Esophagus (tissue), 2 donors: ENCODE measurements at regions not wholly inside any gene's neighbourhood (a gene's known extent, or its start where the extent isn't known, plus 50 kb on each side); places are given as distances from the start of the nearest gene placed in this dataset.

Source experiments
- H3K27ac ChIP-seq, 2 donors: one replicate each; pipeline ENCODE4 v1.5.1; 2013; ENCODE audit warnings: low read depth in 2 of 2, mild to moderate bottlenecking in 2 of 2, inconsistent platforms in 1 of 2, low read length in 1 of 2, moderate library complexity in 1 of 2
- H3K27me3 ChIP-seq, 2 donors: one replicate each; pipeline ENCODE4 v1.6.1; 2013; ENCODE audit warnings: low read length in 2 of 2, control low read depth in 1 of 2, mild to moderate bottlenecking in 1 of 2; ENCODE audit not compliant: insufficient read depth in 2 of 2, control insufficient read depth in 1 of 2
- H3K36me3 ChIP-seq, 2 donors: one replicate each; pipeline ENCODE4 v1.6.1; 2013; ENCODE audit warnings: low read length in 1 of 2; ENCODE audit not compliant: control insufficient read depth in 2 of 2, insufficient read depth in 2 of 2
- H3K4me1 ChIP-seq, 2 donors: one replicate each; pipeline ENCODE4 v1.6.1; 2013; ENCODE audit warnings: low read length in 1 of 2; ENCODE audit not compliant: control insufficient read depth in 2 of 2, insufficient read depth in 2 of 2
- H3K4me3 ChIP-seq, 2 donors: one replicate each; pipeline ENCODE4 v1.5.1; 2013; ENCODE audit warnings: low read length in 2 of 2, mild to moderate bottlenecking in 2 of 2, low read depth in 1 of 2, moderate library complexity in 1 of 2
- H3K9me3 ChIP-seq, 2 donors: one replicate each; pipeline ENCODE4 v1.6.1; 2013; ENCODE audit warnings: mild to moderate bottlenecking in 2 of 2, low read depth in 1 of 2, low read length in 1 of 2, moderate library complexity in 1 of 2; ENCODE audit not compliant: control insufficient read depth in 2 of 2, insufficient read depth in 1 of 2
- WGBS, 2 donors: extraction: QIAGEN DNeasy Blood & Tissue Kit; methylation state at CpG; one replicate each; pipeline ENCODE4 v1.1.7; 2013; 5-methylcytosine and 5-hydroxymethylcytosine counted together
- donor health status: healthy with polysubstance abuse.
- donor health status: Bipolar disorder and iron deficiency.

- Histone ChIP-seq H3K4me3 (no peak overlapping the region), H3K9me3 (peaks cover 0 to 3% of the 10 kb centered on the region in 2 donors)
- 60 to 66% methylated on average over 5 of the region's 5 CpGs for WGBS, 2 donors
These were observed 507.5 kb downstream of the EIPR1 start for GRCh38 chr2:2870106-2870505.

GRCh38 chr2:2869553-2869952 lies 508.1 kb downstream of the EIPR1 start:
- no peaks in the 10 kb centered on the region for H3K36me3 ChIP-seq
- H3K9me3 ChIP-seq, result peaks cover 0 to 3% of the 10 kb centered on the region in 2 donors
- no peak overlapping the region for H3K27ac ChIP-seq
- H3K27me3 ChIP-seq, result no peaks in the 10 kb centered on the region
- no peaks in the 10 kb centered on the region for H3K4me1 ChIP-seq
- H3K4me3 ChIP-seq, result no peak overlapping the region
- 73 to 75% methylated on average over 9 of the region's 9 CpGs for whole genome bisulfite sequencing, 2 donors

More at GRCh38 chr2:2870106-2870505, 507.5 kb downstream of the EIPR1 start:
- Histone ChIP-seq H3K4me1 (no peaks in the 10 kb centered on the region), H3K36me3 (no peaks in the 10 kb centered on the region), H3K27ac (no peak overlapping the region), H3K27me3 (no peaks in the 10 kb centered on the region)

- Histone ChIP-seq H3K4me3 (no peak overlapping the region), H3K36me3 (no peaks in the 10 kb centered on the region), H3K9me3 (peaks cover 0 to 3% of the 10 kb centered on the region in 2 donors), H3K27me3 (no peaks in the 10 kb centered on the region), H3K4me1 (no peaks in the 10 kb centered on the region), H3K27ac (no peak overlapping the region)
- WGBS, 2 donors, result 52 to 56% methylated on average over 9 of the region's 9 CpGs
These were observed 509.5 kb downstream of the EIPR1 start for GRCh38 chr2:2868085-2868484.

GRCh38 chr2:2867397-2867979 lies 510.1 kb downstream of the EIPR1 start:
- Histone ChIP-seq H3K4me1 (no peaks in the 10 kb centered on the region), H3K36me3 (no peaks in the 10 kb centered on the region), H3K27ac (no peak overlapping the region), H3K4me3 (no peak overlapping the region), H3K9me3 (peaks cover 0 to 3% of the 10 kb centered on the region in 2 donors), H3K27me3 (no peaks in the 10 kb centered on the region)
- WGBS, 2 donors, result 66% methylated on average over 18 of the region's 18 CpGs

GRCh38 chr2:2866459-2866858 lies 511.2 kb downstream of the EIPR1 start:
- no peaks in the 10 kb centered on the region for H3K27me3 ChIP-seq
- H3K9me3 ChIP-seq, result peaks cover 0 to 3% of the 10 kb centered on the region in 2 donors
- no peaks in the 10 kb centered on the region for H3K36me3 ChIP-seq
- no peak overlapping the region for H3K4me3 ChIP-seq
- 57 to 70% methylated on average over 14 of the region's 14 CpGs for WGBS, 2 donors
- H3K27ac ChIP-seq, result no peak overlapping the region
- peaks cover 0 to 3% of the 10 kb centered on the region in 2 donors for H3K4me1 ChIP-seq

GRCh38 chr2:2862386-2862785 lies 515.2 kb downstream of the EIPR1 start:
- no peaks in the 10 kb centered on the region for H3K36me3 ChIP-seq
- no peak overlapping the region for H3K27ac ChIP-seq
- peaks cover 0 to 4% of the 10 kb centered on the region in 2 donors for H3K4me1 ChIP-seq
- WGBS, 2 donors, result 78% methylated on average over 5 of the region's 5 CpGs
- H3K27me3 ChIP-seq, result no peaks in the 10 kb centered on the region
- peaks cover 0 to 3% of the 10 kb centered on the region in 2 donors for H3K9me3 ChIP-seq
- no peak overlapping the region for H3K4me3 ChIP-seq

- Histone ChIP-seq H3K36me3 (no peaks in the 10 kb centered on the region), H3K27me3 (no peaks in the 10 kb centered on the region), H3K4me1 (peaks cover 0 to 4% of the 10 kb centered on the region in 2 donors), H3K27ac (no peak overlapping the region), H3K4me3 (no peak overlapping the region), H3K9me3 (no peaks in the 10 kb centered on the region)
- 88 to 89% methylated on average over 19 of the region's 19 CpGs for whole genome bisulfite sequencing, 2 donors
These were observed 515.9 kb downstream of the EIPR1 start for GRCh38 chr2:2861666-2862240.

- Histone ChIP-seq H3K36me3 (no peaks in the 10 kb centered on the region), H3K4me3 (no peak overlapping the region), H3K27ac (no peak overlapping the region), H3K4me1 (peaks cover 0 to 4% of the 10 kb centered on the region in 2 donors), H3K9me3 (no peaks in the 10 kb centered on the region), H3K27me3 (no peaks in the 10 kb centered on the region)
- WGBS, 2 donors, result 88 to 92% methylated on average over 20 of the region's 20 CpGs
These were observed 516.9 kb downstream of the EIPR1 start for GRCh38 chr2:2860589-2861300.

- Histone ChIP-seq H3K9me3 (no peaks in the 10 kb centered on the region), H3K27me3 (no peaks in the 10 kb centered on the region), H3K4me1 (peaks cover 0 to 4% of the 10 kb centered on the region in 2 donors), H3K4me3 (no peak overlapping the region), H3K27ac (no peak overlapping the region), H3K36me3 (no peaks in the 10 kb centered on the region)
- WGBS, 2 donors, result 88 to 89% methylated on average over 9 of the region's 9 CpGs
These were observed 517.9 kb downstream of the EIPR1 start for GRCh38 chr2:2859732-2860131.
